ENCODE measurements at regions not wholly inside any gene's neighbourhood (a gene's known extent, or its start where the extent isn't known, plus 50 kb on each side); places are given as distances from the start of the nearest gene placed in this dataset.

DNA sequence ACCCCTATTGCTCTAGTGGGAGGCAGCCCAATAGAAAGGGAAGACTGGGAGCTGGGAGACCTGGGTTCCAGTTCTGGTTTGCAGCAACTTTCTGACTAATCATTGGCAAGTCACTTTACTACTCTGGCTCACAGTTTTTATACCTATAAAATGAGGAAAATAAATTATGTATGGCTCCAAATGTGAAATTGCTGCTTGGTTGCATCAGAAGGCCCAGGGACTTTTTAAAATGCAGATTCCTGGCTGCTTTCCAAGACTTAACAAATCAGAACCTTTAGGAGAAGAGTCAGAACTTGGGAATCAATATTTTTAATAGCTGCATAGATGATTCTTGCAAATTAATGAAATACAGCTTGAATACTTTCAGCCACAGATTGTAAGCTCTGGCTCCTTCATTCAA, 943.9 kb downstream of the EPHA4 start:
- no peak overlapping the region for H3K27ac Mint-ChIP-seq (ENCODE audit: unreplicated experiment)
- TF ChIP-seq, protein P1, sequence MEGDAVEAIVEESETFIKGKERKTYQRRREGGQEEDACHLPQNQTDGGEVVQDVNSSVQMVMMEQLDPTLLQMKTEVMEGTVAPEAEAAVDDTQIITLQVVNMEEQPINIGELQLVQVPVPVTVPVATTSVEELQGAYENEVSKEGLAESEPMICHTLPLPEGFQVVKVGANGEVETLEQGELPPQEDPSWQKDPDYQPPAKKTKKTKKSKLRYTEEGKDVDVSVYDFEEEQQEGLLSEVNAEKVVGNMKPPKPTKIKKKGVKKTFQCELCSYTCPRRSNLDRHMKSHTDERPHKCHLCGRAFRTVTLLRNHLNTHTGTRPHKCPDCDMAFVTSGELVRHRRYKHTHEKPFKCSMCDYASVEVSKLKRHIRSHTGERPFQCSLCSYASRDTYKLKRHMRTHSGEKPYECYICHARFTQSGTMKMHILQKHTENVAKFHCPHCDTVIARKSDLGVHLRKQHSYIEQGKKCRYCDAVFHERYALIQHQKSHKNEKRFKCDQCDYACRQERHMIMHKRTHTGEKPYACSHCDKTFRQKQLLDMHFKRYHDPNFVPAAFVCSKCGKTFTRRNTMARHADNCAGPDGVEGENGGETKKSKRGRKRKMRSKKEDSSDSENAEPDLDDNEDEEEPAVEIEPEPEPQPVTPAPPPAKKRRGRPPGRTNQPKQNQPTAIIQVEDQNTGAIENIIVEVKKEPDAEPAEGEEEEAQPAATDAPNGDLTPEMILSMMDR (IDR thresholded peaks at IDR 0.05; ENCODE audit: partially characterized antibody, unreplicated experiment), result no peak
- H3K4me3 Mint-ChIP-seq (ENCODE audit: unreplicated experiment), result no peak overlapping the region
- H3K9me3 Mint-ChIP-seq (ENCODE audit: unreplicated experiment), result no peaks in the 10 kb centered on the region
- H3K4me1 Mint-ChIP-seq (ENCODE audit: low read depth, unreplicated experiment), result no peaks in the 10 kb centered on the region
- no peaks in the 10 kb centered on the region for H3K27me3 Mint-ChIP-seq (ENCODE audit: unreplicated experiment)
- H3K36me3 Mint-ChIP-seq (ENCODE audit: unreplicated experiment), result no peaks in the 10 kb centered on the region
- DNase-seq, result no peak

DNA sequence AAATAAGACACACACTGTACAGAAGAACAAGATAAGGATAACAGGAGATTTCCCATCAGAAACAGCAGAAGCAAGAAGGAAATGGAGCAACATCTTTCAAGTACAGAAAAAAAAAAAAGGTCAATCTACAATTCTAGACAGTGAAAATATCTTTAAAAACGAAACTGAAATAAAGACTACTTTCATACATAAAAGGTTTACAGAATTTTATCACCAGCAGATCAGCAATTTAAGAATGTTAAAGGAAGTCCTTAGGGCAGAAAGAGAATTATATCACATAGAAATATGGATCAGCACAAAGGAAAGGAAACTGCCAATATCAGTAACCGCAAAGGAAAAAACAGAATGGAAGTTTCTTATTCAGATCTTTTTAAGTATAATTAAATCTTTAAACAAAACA, 931.0 kb downstream of the EPHA4 start:
- H3K27ac Mint-ChIP-seq (ENCODE audit: unreplicated experiment), result no peak overlapping the region
- DNase-seq, result no peak
- H3K27me3 Mint-ChIP-seq (ENCODE audit: unreplicated experiment), result no peaks in the 10 kb centered on the region
- no peaks in the 10 kb centered on the region for H3K4me1 Mint-ChIP-seq (ENCODE audit: low read depth, unreplicated experiment)
- no peaks in the 10 kb centered on the region for H3K36me3 Mint-ChIP-seq (ENCODE audit: unreplicated experiment)
- H3K9me3 Mint-ChIP-seq (ENCODE audit: unreplicated experiment), result no peaks in the 10 kb centered on the region
- TF ChIP-seq, protein P1 (IDR thresholded peaks at IDR 0.05; ENCODE audit: partially characterized antibody, unreplicated experiment), result no peak
- no peak overlapping the region for H3K4me3 Mint-ChIP-seq (ENCODE audit: unreplicated experiment)

DNA sequence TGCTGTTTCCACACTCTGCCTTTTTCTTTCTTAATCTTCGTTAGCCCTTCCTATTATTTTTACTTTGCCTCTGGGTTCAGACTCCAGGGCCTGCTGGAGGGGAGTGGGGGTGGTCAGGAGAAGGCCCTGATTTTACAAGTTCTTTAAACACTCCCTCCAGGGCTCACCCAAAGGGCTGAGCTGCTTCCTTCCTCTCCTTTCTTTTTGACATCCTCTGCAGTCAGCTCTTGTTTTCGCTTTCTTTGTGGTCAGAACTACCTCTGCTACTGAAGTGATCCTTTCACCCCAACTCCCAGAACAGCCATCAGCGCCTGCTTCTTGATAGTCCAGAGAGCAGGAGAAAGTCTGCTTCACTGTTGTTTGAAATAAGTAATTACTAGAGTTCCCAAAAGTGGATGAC, 925.7 kb downstream of the EPHA4 start:
- no peak overlapping the region for H3K4me3 Mint-ChIP-seq (ENCODE audit: unreplicated experiment)
- no peaks in the 10 kb centered on the region for H3K27me3 Mint-ChIP-seq (ENCODE audit: unreplicated experiment)
- H3K36me3 Mint-ChIP-seq (ENCODE audit: unreplicated experiment), result no peaks in the 10 kb centered on the region
- peaks cover 2% of the 10 kb centered on the region for H3K9me3 Mint-ChIP-seq (ENCODE audit: unreplicated experiment)
- DNase-seq, result no peak
- no peaks in the 10 kb centered on the region for H3K4me1 Mint-ChIP-seq (ENCODE audit: low read depth, unreplicated experiment)
- H3K27ac Mint-ChIP-seq (ENCODE audit: unreplicated experiment), result no peak overlapping the region
- TF ChIP-seq, protein P1 (IDR thresholded peaks at IDR 0.05; ENCODE audit: partially characterized antibody, unreplicated experiment), result no peak

DNA sequence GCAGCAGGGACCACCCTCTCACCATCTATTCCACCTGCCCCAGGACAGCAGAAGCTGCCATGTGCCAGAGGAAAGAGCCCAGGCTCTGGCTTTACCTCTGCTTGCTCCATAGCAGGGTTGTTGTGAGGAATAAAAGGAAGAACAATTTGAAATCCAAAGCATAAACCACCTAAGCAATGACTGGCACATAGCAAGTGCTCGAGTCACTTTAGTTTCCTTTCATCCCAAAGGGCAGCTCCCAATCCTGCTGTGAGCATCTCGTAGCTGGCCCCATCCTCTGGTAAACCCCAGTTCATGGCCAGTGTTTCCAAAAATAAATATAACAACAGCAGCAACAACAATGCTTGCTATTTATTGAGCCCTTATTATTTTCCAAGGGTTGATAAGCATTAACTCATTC, 923.5 kb downstream of the EPHA4 start:
- no peaks in the 10 kb centered on the region for H3K4me1 Mint-ChIP-seq (ENCODE audit: low read depth, unreplicated experiment)
- H3K9me3 Mint-ChIP-seq (ENCODE audit: unreplicated experiment), result peaks cover 2% of the 10 kb centered on the region
- no peak overlapping the region for H3K4me3 Mint-ChIP-seq (ENCODE audit: unreplicated experiment)
- H3K27ac Mint-ChIP-seq (ENCODE audit: unreplicated experiment), result no peak overlapping the region
- DNase-seq, result no peak
- TF ChIP-seq, protein P1 (IDR thresholded peaks at IDR 0.05; ENCODE audit: partially characterized antibody, unreplicated experiment), result no peak
- no peaks in the 10 kb centered on the region for H3K27me3 Mint-ChIP-seq (ENCODE audit: unreplicated experiment)
- no peaks in the 10 kb centered on the region for H3K36me3 Mint-ChIP-seq (ENCODE audit: unreplicated experiment)

DNA sequence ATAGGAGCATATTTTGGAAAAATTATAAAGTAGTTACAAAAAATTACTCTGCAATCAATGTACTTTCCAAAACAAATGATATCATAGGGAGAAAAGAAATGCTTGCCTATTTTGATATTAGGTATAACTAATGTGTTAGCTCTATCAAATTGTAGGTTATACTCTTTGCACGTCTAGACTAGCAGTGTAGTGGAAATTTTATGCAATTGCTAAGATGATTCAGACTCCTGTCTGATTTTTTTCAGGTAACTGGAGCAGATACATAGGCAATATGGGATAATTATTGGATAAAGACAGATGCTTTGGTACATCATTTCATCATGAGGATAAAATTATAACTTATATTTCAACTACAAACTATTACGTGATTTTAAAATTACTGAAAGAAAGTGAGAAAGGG, 918.3 kb downstream of the EPHA4 start:
- Mint-ChIP-seq H3K27ac (ENCODE audit: unreplicated experiment) (no peak overlapping the region), H3K4me3 (ENCODE audit: unreplicated experiment) (no peak overlapping the region), H3K27me3 (ENCODE audit: unreplicated experiment) (no peaks in the 10 kb centered on the region), H3K4me1 (ENCODE audit: low read depth, unreplicated experiment) (no peaks in the 10 kb centered on the region), H3K36me3 (ENCODE audit: unreplicated experiment) (no peaks in the 10 kb centered on the region), H3K9me3 (ENCODE audit: unreplicated experiment) (peaks cover 2% of the 10 kb centered on the region)
- TF ChIP-seq, protein P1 (IDR thresholded peaks at IDR 0.05; ENCODE audit: partially characterized antibody, unreplicated experiment), result no peak
- DNase-seq, result no peak
